HCT116 (cell line): ENCODE measurements at regions not wholly inside any gene's neighbourhood (a gene's known extent, or its start where the extent isn't known, plus 50 kb on each side); places are given as distances from the start of the nearest gene placed in this dataset.

Experiments used
- ATAC-seq: fragments of 200-7000 bp; cut with Tn5 transposase; 2 replicates; pipeline ENCODE4 v1.9.1; 2020; ENCODE audit warnings: mild to moderate bottlenecking, moderate library complexity
- BruUV-seq: library from RNA; stranded (reverse); fragments of 400-500 nt; replicated peaks from 2 replicates; lab custom pipeline; 2021; lab: Mats Ljungman, UMichigan
- CTCF ChIA-PET: fragments of 300-600 bp; sonication (Branson Sonifier 250); formaldehyde crosslinking; loops from one replicate; lab custom pipeline; 2021; ENCODE audit warnings: antibody characterized with exemption; lab: Charles Lee
- POLR2A ChIA-PET: fragments of 300-600, 350-600 bp; sonication (Branson Sonifier 250); formaldehyde crosslinking; loops from one replicate; lab custom pipeline; 2021; ENCODE audit warnings: antibody characterized with exemption; lab: Charles Lee
- RAD21 ChIA-PET, 2 experiments: fragments of 300-600 bp; sonication (Branson Sonifier 250); formaldehyde crosslinking; loops; one replicate each; lab custom pipeline; 2023; ENCODE audit warnings: low total read pairs in 2 of 2; ENCODE audit not compliant: uncharacterized antibody in 2 of 2, unreplicated experiment in 2 of 2, low non-redundant PET in 1 of 2; lab: Charles Lee
- DNase-seq: peaks from one replicate; pipeline ENCODE4 v3.0.0-alpha.2; 2010; ENCODE audit warnings: low read depth, low spot score
- H2AFZ ChIP-seq: fragments of 200-600 bp; shearing (Covaris generic), sonication (generic); 2 replicates; pipeline ENCODE4 v1.6.1; 2017; ENCODE audit warnings: low read depth, mixed run types, mixed read lengths, antibody characterized with exemption, low read length; ENCODE audit not compliant: poor library complexity, severe bottlenecking
- H3K27ac ChIP-seq: 2 replicates; pipeline ENCODE4 v1.5.1; 2012; ENCODE audit warnings: low read depth, low read length
- H3K27me3 ChIP-seq: fragments of 200-600 bp; sonication (generic); 2 replicates; pipeline ENCODE4 v1.6.1; 2016; ENCODE audit warnings: mixed run types, low read length, mixed read lengths; ENCODE audit not compliant: insufficient read depth
- H3K36me3 ChIP-seq, 2 experiments: fragments of 200-500 bp in 1 of 2; fragments of 200-600 bp in 1 of 2; sonication (Bioruptor generic) in 1 of 2; sonication (generic) in 1 of 2; 2 replicates each; pipeline versions ENCODE4 v1.5.1 to v1.6.1; 2014 to 2016; ENCODE audit warnings: low read length in 2 of 2, inconsistent platforms in 1 of 2, mixed read lengths in 1 of 2, mixed run types in 1 of 2; ENCODE audit not compliant: insufficient read depth in 2 of 2, control insufficient read depth in 1 of 2
- H3K4me1 ChIP-seq, 2 experiments: fragments of 200-600 bp in 1 of 2; sonication (generic) in 1 of 2; 2 replicates each; pipeline versions ENCODE4 v1.5.1 to v1.6.1; 2012 to 2017; ENCODE audit warnings: low read length in 2 of 2, inconsistent platforms in 1 of 2, mild to moderate bottlenecking in 1 of 2, mixed read lengths in 1 of 2, mixed run types in 1 of 2, moderate library complexity in 1 of 2; ENCODE audit not compliant: insufficient read depth in 2 of 2, control insufficient read depth in 1 of 2
- H3K4me2 ChIP-seq: fragments of 200-600 bp; sonication (generic); 2 replicates; pipeline ENCODE4 v1.6.1; 2017; ENCODE audit warnings: mixed run types, low read length, mixed read lengths
- H3K4me3 ChIP-seq, 2 experiments: fragments of 200-600 bp in 1 of 2; sonication (generic) in 1 of 2; replicated peaks in 1 of 2; 2 replicates each; pipeline ENCODE4 v1.5.1; 2011 to 2016; ENCODE audit warnings: low read length in 2 of 2, control low read depth in 1 of 2, low read depth in 1 of 2, mild to moderate bottlenecking in 1 of 2, mixed read lengths in 1 of 2, mixed run types in 1 of 2
- H3K79me2 ChIP-seq: fragments of 200-600 bp; sonication (generic); 2 replicates; pipeline ENCODE4 v1.6.1; 2017; ENCODE audit warnings: mild to moderate bottlenecking, mixed run types, low read length, moderate library complexity, mixed read lengths; ENCODE audit not compliant: insufficient read depth
- H3K9ac ChIP-seq: fragments of 200-600 bp; sonication (generic); 2 replicates; pipeline ENCODE4 v1.6.1; 2016; ENCODE audit warnings: low read length, mixed read lengths
- H3K9me2 ChIP-seq: fragments of 200-600 bp; sonication (generic), shearing (Covaris generic); 2 replicates; pipeline ENCODE4 v1.6.1; 2017; ENCODE audit warnings: mixed run types, mild to moderate bottlenecking, moderate library complexity; ENCODE audit not compliant: insufficient read depth
- H3K9me3 ChIP-seq, 2 experiments: fragments of 200-500 bp in 1 of 2; fragments of 200-600 bp in 1 of 2; sonication (Bioruptor generic) in 1 of 2; sonication (generic) in 1 of 2; 2 replicates each; pipeline ENCODE4 v1.6.1; 2014 to 2017; ENCODE audit warnings: low read length in 2 of 2, mixed read lengths in 2 of 2, inconsistent platforms in 1 of 2, low read depth in 1 of 2, mild to moderate bottlenecking in 1 of 2, mixed run types in 1 of 2, moderate library complexity in 1 of 2; ENCODE audit not compliant: control insufficient read depth in 1 of 2, insufficient read depth in 1 of 2
- H4K20me1 ChIP-seq: fragments of 200-600 bp; sonication (generic), shearing (Covaris generic); 2 replicates; pipeline ENCODE4 v1.6.1; 2017; ENCODE audit warnings: mixed run types, mild to moderate bottlenecking, moderate library complexity; ENCODE audit not compliant: insufficient read depth
- ATF3 ChIP-seq: IDR thresholded peaks from 2 replicates; pipeline ENCODE4 v1.6.1; 2012
- CEBPB ChIP-seq: IDR thresholded peaks from 2 replicates; pipeline ENCODE4 v1.6.1; 2012; ENCODE audit warnings: low read depth
- EGR1 ChIP-seq: IDR thresholded peaks from 2 replicates; pipeline ENCODE4 v1.6.1; 2012; ENCODE audit warnings: low read depth
- EZH2 ChIP-seq: fragments of 200-600 bp; sonication (generic); IDR thresholded peaks from 2 replicates; pipeline ENCODE4 v1.6.1; 2017; ENCODE audit warnings: antibody characterized with exemption, mixed run types
- EZH2phosphoT487 ChIP-seq: fragments of 200-600 bp; IDR thresholded peaks from 2 replicates; pipeline ENCODE4 v1.6.1; 2018; ENCODE audit warnings: antibody characterized with exemption, borderline replicate concordance
- FOSL1 ChIP-seq: IDR thresholded peaks from 2 replicates; pipeline ENCODE4 v1.6.1; 2012; ENCODE audit warnings: low read depth
- JUND ChIP-seq: IDR thresholded peaks from 2 replicates; pipeline ENCODE4 v1.6.1; 2012
- MAX ChIP-seq: IDR thresholded peaks from 2 replicates; pipeline ENCODE4 v1.6.1; 2012
- POLR2AphosphoS5 ChIP-seq: IDR thresholded peaks from 2 replicates; pipeline ENCODE4 v1.6.1; 2011; ENCODE audit warnings: mild to moderate bottlenecking, low read depth, low read length, moderate library complexity
- REST ChIP-seq: IDR thresholded peaks from 2 replicates; pipeline ENCODE4 v1.6.1; 2012; ENCODE audit warnings: low read depth
- SIN3A ChIP-seq: IDR thresholded peaks from 2 replicates; pipeline ENCODE4 v1.6.1; 2012; ENCODE audit warnings: low read depth
- SP1 ChIP-seq: IDR thresholded peaks from 2 replicates; pipeline ENCODE4 v1.6.1; 2012; ENCODE audit warnings: low read depth
- ZFX ChIP-seq: fragments of 450-650 bp; IDR thresholded peaks from 2 replicates; pipeline ENCODE4 v1.6.1; 2017
- intact Hi-C: fragments of 100-400 bp; cut with micrococcal nuclease; formaldehyde crosslinking; loops from 2 replicates; pipeline ENCODE4 v1.10.0; 2022

- H3K4me2 ChIP-seq: no peak overlapping the region
- ChIA-PET POLR2A (no interaction called here), RAD21 (no interaction called here), CTCF (no interaction called here)
- H3K4me1 ChIP-seq: no peaks in the 10 kb centered on the region
- TF ChIP-seq EGR1 (no peak), POLR2AphosphoS5 (no peak), EZH2phosphoT487 (no peak), JUND (no peak), EZH2 (no peak), FOSL1 (no peak), ZFX (no peak), SIN3A (no peak), CEBPB (no peak), SP1 (no peak), REST (no peak), ATF3 (no peak), MAX (no peak)
- no peak for DNase-seq
- no peaks in the 10 kb centered on the region for H4K20me1 ChIP-seq
- no peak overlapping the region for H3K27ac ChIP-seq
- H3K36me3 ChIP-seq: no peaks in the 10 kb centered on the region
- H3K79me2 ChIP-seq: no peaks in the 10 kb centered on the region
- H3K27me3 ChIP-seq: no peaks in the 10 kb centered on the region
- H3K4me3 ChIP-seq: no peak overlapping the region
- no peaks in the 10 kb centered on the region for H3K9me2 ChIP-seq
- no TSS peak for BruUV-seq
- ATAC-seq: no peak
- no peak overlapping the region for H2AFZ ChIP-seq
- no peak overlapping the region for H3K9ac ChIP-seq
- H3K9me3 ChIP-seq: no peaks in the 10 kb centered on the region
- intact Hi-C loops: no loop called here
These were observed 63.1 kb upstream of the ARID2 start for GRCh38 chr12:45666396-45666795.
